HG03457 (cell line): ENCODE measurements at regions not wholly inside any gene's neighbourhood (a gene's known extent, or its start where the extent isn't known, plus 50 kb on each side); places are given as distances from the start of the nearest gene placed in this dataset.

ENCODE experiments used
- ATAC-seq: cut with Tn5 transposase; IDR thresholded peaks from one replicate; pipeline ENCODE4 v1.9.1; 2021; ENCODE audit warnings: moderate number of reproducible peaks; ENCODE audit not compliant: unreplicated experiment

GRCh38 chrX:79645749-79646148 lies 278.6 kb upstream of the ITM2A start:
- no peak for ATAC-seq

- no peak for ATAC-seq
These were observed 264.4 kb upstream of the ITM2A start for GRCh38 chrX:79631526-79631925.

GRCh38 chrX:79630033-79631009 lies 263.2 kb upstream of the ITM2A start:
- peak; percentile 88 for ATAC-seq

GRCh38 chrX:79623098-79623762 lies 256.1 kb upstream of the ITM2A start:
- no peak for ATAC-seq

GRCh38 chrX:79618280-79618679 lies 251.1 kb upstream of the ITM2A start:
- no peak for ATAC-seq

- no peak for ATAC-seq
These were observed 237.2 kb upstream of the ITM2A start for GRCh38 chrX:79604364-79604763.

GRCh38 chrX:79601341-79602131 lies 234.4 kb upstream of the ITM2A start:
- ATAC-seq: no peak

- no peak for ATAC-seq
These were observed 225.1 kb upstream of the ITM2A start for GRCh38 chrX:79592259-79592658.

GRCh38 chrX:79588233-79588632 lies 221.1 kb upstream of the ITM2A start:
- no peak for ATAC-seq

GRCh38 chrX:79573760-79574159 lies 206.6 kb upstream of the ITM2A start:
- no peak for ATAC-seq

GRCh38 chrX:79572566-79572965 lies 205.4 kb upstream of the ITM2A start:
- ATAC-seq: no peak

- no peak for ATAC-seq
These were observed 203.5 kb upstream of the ITM2A start for GRCh38 chrX:79570524-79571240.

- no peak for ATAC-seq
These were observed 201.2 kb upstream of the ITM2A start for GRCh38 chrX:79568309-79568708.

- no peak for ATAC-seq
These were observed 197.2 kb upstream of the ITM2A start for GRCh38 chrX:79564362-79564761.

GRCh38 chrX:79559290-79559689 lies 192.2 kb upstream of the ITM2A start:
- ATAC-seq: no peak

- no peak for ATAC-seq
These were observed 190.1 kb upstream of the ITM2A start for GRCh38 chrX:79557212-79557611.

GRCh38 chrX:79556800-79557199 lies 189.7 kb upstream of the ITM2A start:
- no peak for ATAC-seq

GRCh38 chrX:79530310-79531108 lies 163.4 kb upstream of the ITM2A start:
- no peak for ATAC-seq

- no peak for ATAC-seq
These were observed 157.5 kb upstream of the ITM2A start for GRCh38 chrX:79524642-79525041.

GRCh38 chrX:79515529-79515928 lies 148.4 kb upstream of the ITM2A start:
- no peak for ATAC-seq
